K562 (cell line): ENCODE measurements at regions not wholly inside any gene's neighbourhood (a gene's known extent, or its start where the extent isn't known, plus 50 kb on each side); places are given as distances from the start of the nearest gene placed in this dataset.
"Not testable (repeated sequence)": the region's sequence is repeated elsewhere in the genome, so short reads cannot be mapped to it uniquely, and the experiment has no call there.

ENCODE experiments used
- ATAC-seq: fragments of 200-7000 bp; cut with Tn5 transposase; 3 replicates; pipeline ENCODE4 v1.9.1; 2020; ENCODE audit warnings: moderate library complexity
- BruUV-seq: library from RNA; stranded (reverse); fragments of 400-500 nt; replicated peaks from 2 replicates; lab custom pipeline; 2021; lab: Mats Ljungman, UMichigan
- CTCF ChIA-PET: fragments of 300-600 bp; formaldehyde crosslinking; extraction: SDS; loops from one replicate; lab custom pipeline; 2021; ENCODE audit warnings: low intra/inter-chr PET ratio; lab: Yijun Ruan, JAX
- POLR2A ChIA-PET: fragments of 300-600, 350-650 bp; sonication (Branson Sonifier 250); formaldehyde crosslinking; extraction: SDS; loops from one replicate; lab custom pipeline; 2021; ENCODE audit warnings: antibody characterized with exemption, inconsistent platforms; lab: Yijun Ruan, JAX
- DNase-seq, 4 experiments: peaks; one replicate each; pipeline versions ENCODE4 v3.0.0 to v3.0.0-alpha.2; 2011 to 2018; ENCODE audit warnings: low spot score in 3 of 4, mixed read lengths in 3 of 4; ENCODE audit errors: extremely low read depth in 1 of 4
- FAIRE-seq: peaks from 2 replicates; lab custom pipeline; 2011; peaks lifted over from hg19 to GRCh38; lab: Jason Lieb, UNC
- H2AFZ ChIP-seq: 2 replicates; pipeline ENCODE4 v1.6.0; 2011; ENCODE audit warnings: low read depth, low read length, control low read depth, inconsistent platforms
- H3K27ac ChIP-seq: fragments of 200-600 bp; 3 replicates; pipeline ENCODE4 v1.8.0; 2011; ENCODE audit warnings: low read depth, mild to moderate bottlenecking, control low read depth, inconsistent platforms, low read length, moderate library complexity, mixed read lengths; ENCODE audit errors: extremely low read depth
- H3K27me3 ChIP-seq, 2 experiments: fragments of 300-600 bp in 1 of 2; 2 replicates in 1 of 2; 3 replicates in 1 of 2; pipeline versions ENCODE4 v1.6.0 to v1.8.0; 2011; ENCODE audit warnings: inconsistent platforms in 2 of 2, low read length in 2 of 2, mild to moderate bottlenecking in 1 of 2, mixed read lengths in 1 of 2, moderate library complexity in 1 of 2; ENCODE audit not compliant: control insufficient read depth in 2 of 2, insufficient read depth in 2 of 2
- H3K36me3 ChIP-seq: fragments of 300-600 bp; 3 replicates; pipeline ENCODE4 v1.8.0; 2011; ENCODE audit warnings: mild to moderate bottlenecking, low read length, inconsistent platforms; ENCODE audit not compliant: control insufficient read depth, insufficient read depth
- H3K4me1 ChIP-seq, 2 experiments: fragments of 200-600 bp in 1 of 2; replicated peaks in 1 of 2; 2 replicates in 1 of 2; 3 replicates in 1 of 2; pipeline versions ENCODE4 v1.5.1 to v1.8.0; 2011; ENCODE audit warnings: inconsistent platforms in 2 of 2, low read length in 2 of 2, mild to moderate bottlenecking in 1 of 2, mixed read lengths in 1 of 2, moderate library complexity in 1 of 2; ENCODE audit not compliant: control insufficient read depth in 2 of 2, insufficient read depth in 2 of 2
- H3K4me2 ChIP-seq: 2 replicates; pipeline ENCODE4 v1.6.1; 2011; ENCODE audit warnings: low read length, control low read depth, inconsistent platforms, mixed read lengths; ENCODE audit not compliant: insufficient read depth
- H3K4me3 ChIP-seq: fragments of 200-600 bp; sonication (generic), shearing (Covaris generic); 2 replicates; pipeline ENCODE4 v1.5.1; 2016; ENCODE audit warnings: control low read depth, inconsistent platforms
- H3K79me2 ChIP-seq: fragments of 200-600 bp; 3 replicates; pipeline ENCODE4 v1.8.0; 2011; ENCODE audit warnings: low read length, inconsistent platforms; ENCODE audit not compliant: control insufficient read depth, insufficient read depth
- H3K9ac ChIP-seq, 2 experiments: 2 replicates each; pipeline versions ENCODE4 v1.6.0 to v1.6.1; 2011; ENCODE audit warnings: low read depth in 2 of 2, low read length in 2 of 2, control low read depth in 1 of 2, inconsistent platforms in 1 of 2, mild to moderate bottlenecking in 1 of 2, mixed read lengths in 1 of 2; ENCODE audit not compliant: insufficient read depth in 1 of 2
- H3K9me1 ChIP-seq: one replicate; pipeline ENCODE4 v1.6.0; 2011; ENCODE audit warnings: inconsistent platforms, mild to moderate bottlenecking, low read length, moderate library complexity; ENCODE audit not compliant: control insufficient read depth, insufficient read depth
- H3K9me3 ChIP-seq: replicated peaks from 2 replicates; pipeline ENCODE4 v1.5.1; 2011; ENCODE audit warnings: low read depth, low read length, inconsistent platforms; ENCODE audit not compliant: control insufficient read depth, insufficient read depth
- H4K20me1 ChIP-seq: replicated peaks from 2 replicates; pipeline ENCODE4 v1.6.1; 2011; ENCODE audit warnings: low read length, inconsistent platforms, mixed read lengths; ENCODE audit not compliant: control insufficient read depth, insufficient read depth
- ATF1 ChIP-seq, 2 experiments: fragments of 450-650 bp in 1 of 2; IDR thresholded peaks; 2 replicates each; pipeline ENCODE4 v1.6.1; 2016; ENCODE audit warnings: missing compliant biosample characterization in 1 of 2, missing genetic modification characterization in 1 of 2
- EGR1 ChIP-seq: fragments of 450-650 bp; conservative IDR thresholded peaks from 2 replicates; pipeline ENCODE4 v1.6.1; 2017; ENCODE audit warnings: mild to moderate bottlenecking
- NRF1 ChIP-seq, 2 experiments: fragments of 450-650 bp; IDR thresholded peaks in 1 of 2; conservative IDR thresholded peaks in 1 of 2; 2 replicates each; pipeline ENCODE4 v1.6.1; 2014; ENCODE audit warnings: mild to moderate bottlenecking in 2 of 2
- RAD21 ChIP-seq, 2 experiments: fragments of 250-450 bp in 1 of 2; fragments of 450-650 bp in 1 of 2; sonication (Bioruptor Pico) in 1 of 2; formaldehyde crosslinking in 1 of 2; IDR thresholded peaks in 1 of 2; conservative IDR thresholded peaks in 1 of 2; 2 replicates each; pipeline versions ENCODE4 v1.4.0 to v1.8.0; 2020 to 2022; ENCODE audit warnings: mild to moderate bottlenecking in 2 of 2, moderate library complexity in 1 of 2
- YY1 ChIP-seq, 3 experiments: IDR thresholded peaks; 2 replicates each; pipeline ENCODE4 v1.6.1; 2011; ENCODE audit warnings: low read length in 2 of 3, mild to moderate bottlenecking in 2 of 3, moderate library complexity in 2 of 3, borderline replicate concordance in 1 of 3, control low read depth in 1 of 3, low read depth in 1 of 3; ENCODE audit not compliant: insufficient read depth in 3 of 3, insufficient replicate concordance in 2 of 3, control insufficient read depth in 1 of 3, insufficient read length in 1 of 3; ENCODE audit errors: extremely low read depth in 1 of 3
- WGBS: fragments of 100-300 bp; shearing (Covaris generic); methylation state at CpG from one replicate; pipeline ENCODE4 v1.1.6; 2016; ENCODE audit warnings: low coverage, mixed read lengths; ENCODE audit not compliant: insufficient coverage; ENCODE audit errors: missing lambda C conversion rate; 5-methylcytosine and 5-hydroxymethylcytosine counted together
- in situ Hi-C: fragments of 300-500 bp; cut with MboI; formaldehyde crosslinking; loops from 4 replicates; pipeline ENCODE4 v1.15.0; 2018; ENCODE audit warnings: inconsistent platforms, mixed read lengths
- intact Hi-C: fragments of 100-400 bp; cut with micrococcal nuclease; formaldehyde crosslinking; loops from 2 replicates; pipeline ENCODE4 v1.14.2; 2022
- TF ChIP-seq, protein P1 (sequence below), 3 experiments: IDR thresholded peaks in 2 of 3; conservative IDR thresholded peaks in 1 of 3; 2 replicates each; pipeline ENCODE4 v1.5.1; 2011 to 2012; ENCODE audit warnings: low read length in 3 of 3, mild to moderate bottlenecking in 3 of 3, control low read depth in 2 of 3, improper control_type of control experiment in 1 of 3, inconsistent platforms in 1 of 3, low read depth in 1 of 3, mixed read lengths in 1 of 3, moderate library complexity in 1 of 3; ENCODE audit not compliant: insufficient read depth in 2 of 3
- TF ChIP-seq, protein P2 (sequence below): fragments of 450-650 bp; IDR thresholded peaks from 2 replicates; pipeline ENCODE4 v1.6.1; 2016
- TF ChIP-seq, protein P3 (sequence below): sonication (generic); formaldehyde crosslinking; IDR thresholded peaks from 2 replicates; pipeline ENCODE4 v1.8.0; 2022; ENCODE audit warnings: missing genetic modification reagents, mild to moderate bottlenecking, moderate library complexity, borderline replicate concordance

DNA sequence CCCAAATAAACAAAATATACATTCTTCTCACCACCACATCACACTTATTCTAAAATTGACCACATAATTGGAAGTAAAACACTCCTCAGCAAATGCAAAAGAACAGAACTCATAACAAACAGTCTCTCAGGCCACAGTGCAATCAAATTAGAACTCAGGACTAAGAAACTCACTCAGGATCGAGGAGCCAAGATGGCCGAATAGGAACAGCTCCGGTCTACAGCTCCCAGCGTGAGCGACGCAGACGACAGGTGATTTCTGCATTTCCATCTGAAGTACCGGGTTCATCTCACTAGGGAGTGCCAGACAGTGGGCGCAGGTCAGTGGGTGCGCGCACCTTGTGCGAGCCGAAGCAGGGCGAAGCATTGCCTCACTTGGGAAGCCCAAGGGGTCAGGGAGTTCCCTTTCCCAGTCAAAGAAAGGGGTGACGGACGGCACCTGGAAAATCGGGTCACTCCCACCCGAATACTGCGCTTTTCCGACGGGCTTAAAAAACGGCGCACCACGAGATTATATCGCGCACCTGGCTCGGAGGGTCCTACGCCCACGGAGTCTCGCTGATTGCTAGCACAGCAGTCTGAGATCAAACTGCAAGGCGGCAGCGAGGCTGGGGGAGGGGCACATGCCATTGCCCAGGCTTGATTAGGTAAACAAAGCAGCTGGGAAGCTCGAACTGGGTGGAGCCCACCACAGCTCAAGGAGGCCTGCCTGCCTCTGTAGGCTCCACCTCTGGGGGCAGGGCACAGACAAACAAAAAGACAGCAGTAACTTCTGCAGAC, 183.2 kb downstream of the ETV1 start:
- ATAC-seq (peak; percentile 64; the same call in 1 of the 3 replicates), DNase-seq (peak in 1 of 4 experiments; percentile 23)
- H3K79me2 ChIP-seq; H3K27me3 ChIP-seq; FAIRE-seq; intact Hi-C loops; H3K27ac ChIP-seq; POLR2A ChIA-PET; H3K36me3 ChIP-seq; H3K9me3 ChIP-seq; H4K20me1 ChIP-seq; H3K9me1 ChIP-seq; BruUV-seq; H3K4me1 ChIP-seq; in situ Hi-C loops; H3K9ac ChIP-seq; CTCF ChIA-PET; TF ChIP-seq ATF1 (CRISPR knock-in tag; IDR thresholded peaks at IDR 0.05): not testable (repeated sequence)
- TF ChIP-seq RAD21 (CRISPR knock-in tag; conservative IDR thresholded peaks at IDR 0.05 in 1 of 2, IDR thresholded peaks at IDR 0.05 in 1 of 2) (peak; percentile 26; a peak in 2 of 4 replicates), ATF1 (tag; IDR thresholded peaks at IDR 0.05) (0 out of 2 replicates have a peak, but pooled peaks have one; percentile 10), YY1 (IDR thresholded peaks at IDR 0.05; ENCODE audit: borderline replicate concordance in 1 of 3, control insufficient read depth in 1 of 3, extremely low read depth in 1 of 3, insufficient read depth in 3 of 3, insufficient read length in 1 of 3, insufficient replicate concordance in 2 of 3, low read depth in 1 of 3, low read length in 2 of 3) (peak in 2 of 3 experiments; percentile 27 to 79), EGR1 (0 out of 2 replicates have a peak, but pooled peaks have one; percentile 16), NRF1 (conservative IDR thresholded peaks at IDR 0.05 in 1 of 2, IDR thresholded peaks at IDR 0.05 in 1 of 2) (peak; percentile 19 to 36; a peak in 2 of 4 replicates)
- TF ChIP-seq, protein P1, sequence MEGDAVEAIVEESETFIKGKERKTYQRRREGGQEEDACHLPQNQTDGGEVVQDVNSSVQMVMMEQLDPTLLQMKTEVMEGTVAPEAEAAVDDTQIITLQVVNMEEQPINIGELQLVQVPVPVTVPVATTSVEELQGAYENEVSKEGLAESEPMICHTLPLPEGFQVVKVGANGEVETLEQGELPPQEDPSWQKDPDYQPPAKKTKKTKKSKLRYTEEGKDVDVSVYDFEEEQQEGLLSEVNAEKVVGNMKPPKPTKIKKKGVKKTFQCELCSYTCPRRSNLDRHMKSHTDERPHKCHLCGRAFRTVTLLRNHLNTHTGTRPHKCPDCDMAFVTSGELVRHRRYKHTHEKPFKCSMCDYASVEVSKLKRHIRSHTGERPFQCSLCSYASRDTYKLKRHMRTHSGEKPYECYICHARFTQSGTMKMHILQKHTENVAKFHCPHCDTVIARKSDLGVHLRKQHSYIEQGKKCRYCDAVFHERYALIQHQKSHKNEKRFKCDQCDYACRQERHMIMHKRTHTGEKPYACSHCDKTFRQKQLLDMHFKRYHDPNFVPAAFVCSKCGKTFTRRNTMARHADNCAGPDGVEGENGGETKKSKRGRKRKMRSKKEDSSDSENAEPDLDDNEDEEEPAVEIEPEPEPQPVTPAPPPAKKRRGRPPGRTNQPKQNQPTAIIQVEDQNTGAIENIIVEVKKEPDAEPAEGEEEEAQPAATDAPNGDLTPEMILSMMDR (IDR thresholded peaks at IDR 0.05 in 2 of 3, conservative IDR thresholded peaks at IDR 0.05 in 1 of 3; ENCODE audit: insufficient read depth in 2 of 3, low read depth in 1 of 3, low read length in 3 of 3) = peak in 2 of 3 experiments; percentile 8 to 19; a peak in 1 of 6 replicates
- TF ChIP-seq, protein P2, sequence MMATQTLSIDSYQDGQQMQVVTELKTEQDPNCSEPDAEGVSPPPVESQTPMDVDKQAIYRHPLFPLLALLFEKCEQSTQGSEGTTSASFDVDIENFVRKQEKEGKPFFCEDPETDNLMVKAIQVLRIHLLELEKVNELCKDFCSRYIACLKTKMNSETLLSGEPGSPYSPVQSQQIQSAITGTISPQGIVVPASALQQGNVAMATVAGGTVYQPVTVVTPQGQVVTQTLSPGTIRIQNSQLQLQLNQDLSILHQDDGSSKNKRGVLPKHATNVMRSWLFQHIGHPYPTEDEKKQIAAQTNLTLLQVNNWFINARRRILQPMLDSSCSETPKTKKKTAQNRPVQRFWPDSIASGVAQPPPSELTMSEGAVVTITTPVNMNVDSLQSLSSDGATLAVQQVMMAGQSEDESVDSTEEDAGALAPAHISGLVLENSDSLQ = peak; percentile 13; the same call in 1 of the 2 replicates
- TF ChIP-seq, protein P3, sequence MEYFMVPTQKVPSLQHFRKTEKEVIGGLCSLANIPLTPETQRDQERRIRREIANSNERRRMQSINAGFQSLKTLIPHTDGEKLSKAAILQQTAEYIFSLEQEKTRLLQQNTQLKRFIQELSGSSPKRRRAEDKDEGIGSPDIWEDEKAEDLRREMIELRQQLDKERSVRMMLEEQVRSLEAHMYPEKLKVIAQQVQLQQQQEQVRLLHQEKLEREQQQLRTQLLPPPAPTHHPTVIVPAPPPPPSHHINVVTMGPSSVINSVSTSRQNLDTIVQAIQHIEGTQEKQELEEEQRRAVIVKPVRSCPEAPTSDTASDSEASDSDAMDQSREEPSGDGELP = peak; percentile 42; the same call in 1 of the 2 replicates
- H3K4me2 ChIP-seq = peak overlapping the region; percentile 52
- H3K4me3 ChIP-seq = peak overlapping the region; percentile 28
- H2AFZ ChIP-seq = peak overlapping the region; percentile 66
- 4% methylated on average over 10 of the region's 33 CpGs for WGBS
